Mononuclear cell (primary cell): ENCODE measurements at regions not wholly inside any gene's neighbourhood (a gene's known extent, or its start where the extent isn't known, plus 50 kb on each side); places are given as distances from the start of the nearest gene placed in this dataset.

ENCODE experiments used
- H3K27me3 ChIP-seq: 2 replicates; pipeline ENCODE4 v1.6.0; 2011; ENCODE audit warnings: low read length, control low read depth; ENCODE audit not compliant: insufficient read depth
- H3K4me1 ChIP-seq: 2 replicates; pipeline ENCODE4 v1.5.1; 2011; ENCODE audit warnings: mild to moderate bottlenecking, low read length, control low read depth; ENCODE audit not compliant: insufficient read depth
- H3K4me3 ChIP-seq: 2 replicates; pipeline ENCODE4 v1.5.1; 2011; ENCODE audit warnings: mild to moderate bottlenecking, low read length, moderate library complexity
- H3K9me3 ChIP-seq: 2 replicates; pipeline ENCODE4 v1.5.1; 2011; ENCODE audit warnings: low read depth, mild to moderate bottlenecking, control low read depth, low read length

DNA sequence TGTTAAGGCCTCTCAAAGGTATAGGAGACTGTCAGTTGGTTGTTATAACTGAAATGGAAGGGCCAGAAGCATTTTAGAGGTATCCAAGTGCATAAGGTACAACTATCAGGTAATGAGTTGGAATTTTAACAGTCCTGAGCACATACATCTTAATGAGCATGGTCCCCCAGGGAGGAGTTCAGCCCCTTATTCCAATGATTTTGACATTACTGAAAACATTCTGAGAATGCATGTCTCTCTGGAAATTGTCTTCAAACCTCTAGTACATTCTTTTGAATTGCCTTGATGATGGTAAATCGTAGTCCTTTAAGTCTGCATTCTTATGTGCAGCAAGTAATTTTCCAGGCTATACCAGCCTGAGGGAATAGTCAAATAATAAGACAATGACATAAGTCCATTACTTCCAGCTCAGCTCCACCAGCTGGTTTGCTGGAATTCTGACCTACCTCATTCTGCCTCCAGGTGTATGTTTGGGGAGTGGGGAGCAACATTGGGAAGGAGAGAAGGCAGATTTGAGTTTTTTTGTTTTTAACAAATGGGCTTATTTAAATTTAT is 239.2 kb downstream of the MSRB3 start:
- Histone ChIP-seq H3K4me3 (no peak overlapping the region), H3K4me1 (no peaks in the 10 kb centered on the region), H3K9me3 (no peaks in the 10 kb centered on the region), H3K27me3 (no peaks in the 10 kb centered on the region)

DNA sequence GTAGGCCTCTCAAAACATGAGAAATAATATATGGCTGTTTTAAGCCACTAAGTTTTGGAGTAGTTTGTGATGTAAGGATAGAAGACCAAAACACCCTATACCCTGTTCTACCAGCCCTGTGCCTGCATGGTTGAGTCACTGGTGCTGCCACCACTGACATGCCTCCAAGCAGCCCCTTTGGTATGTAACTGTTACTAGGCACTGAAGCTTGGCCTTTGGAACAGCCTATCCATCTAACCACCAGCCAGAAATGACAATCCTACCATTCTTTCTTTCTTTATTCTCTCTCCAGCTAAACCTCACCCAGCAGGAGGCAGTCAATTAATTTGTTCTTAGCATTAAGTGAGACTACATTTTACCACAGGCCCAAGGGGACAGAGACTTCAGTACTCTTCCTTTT is 240.3 kb downstream of the MSRB3 start:
- no peaks in the 10 kb centered on the region for H3K9me3 ChIP-seq
- no peaks in the 10 kb centered on the region for H3K27me3 ChIP-seq
- no peaks in the 10 kb centered on the region for H3K4me1 ChIP-seq
- no peak overlapping the region for H3K4me3 ChIP-seq

- no peaks in the 10 kb centered on the region for H3K9me3 ChIP-seq
- H3K27me3 ChIP-seq = no peaks in the 10 kb centered on the region
- H3K4me1 ChIP-seq = no peaks in the 10 kb centered on the region
- no peak overlapping the region for H3K4me3 ChIP-seq
Measured at GRCh38 chr12:65520658-65521057, 242.2 kb downstream of the MSRB3 start.

DNA sequence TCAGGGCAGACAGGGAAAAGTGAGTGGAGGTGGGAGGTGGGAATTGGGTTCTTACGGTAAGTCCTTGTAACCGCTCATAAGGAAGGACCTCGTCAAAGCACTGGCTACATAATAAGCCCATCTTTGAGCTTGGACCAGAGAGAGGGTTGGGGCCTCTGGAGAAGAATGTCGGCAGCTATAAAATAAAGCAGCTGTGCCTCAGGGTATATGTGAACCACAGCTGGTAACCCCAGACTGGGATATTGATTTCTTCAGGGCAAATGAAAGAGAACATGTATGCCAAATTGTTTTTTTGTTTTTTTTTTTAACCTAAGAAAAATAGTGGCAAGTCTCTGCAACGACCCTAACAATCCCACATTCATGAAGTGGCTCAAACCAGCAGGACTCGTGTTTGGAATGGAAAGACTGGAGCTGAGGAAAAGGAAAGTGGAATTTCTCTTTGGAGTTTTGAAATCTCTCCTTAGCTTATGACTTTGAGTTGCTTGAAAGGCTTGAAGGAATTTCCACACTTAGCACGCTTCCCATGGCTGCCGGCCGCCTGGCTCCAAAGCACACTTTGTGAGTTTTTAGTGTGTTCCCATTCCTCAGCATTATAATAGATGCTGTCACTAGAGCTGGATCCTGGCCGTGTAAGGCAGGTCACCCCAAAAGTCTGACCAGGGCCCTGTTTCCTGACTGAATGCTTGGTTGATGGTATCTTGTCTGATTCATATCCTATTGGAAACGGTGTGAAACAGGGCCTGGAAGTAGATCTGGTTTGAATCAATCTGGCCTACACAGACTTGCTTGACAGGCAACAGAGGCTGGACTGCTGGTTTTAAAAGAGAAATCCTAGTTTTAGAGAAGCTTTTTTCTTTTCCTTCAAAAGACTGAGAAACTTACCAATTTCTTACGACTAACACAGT is 244.7 kb downstream of the MSRB3 start:
- H3K27me3 ChIP-seq = no peaks in the 10 kb centered on the region
- H3K4me3 ChIP-seq = no peak overlapping the region
- H3K9me3 ChIP-seq = no peaks in the 10 kb centered on the region
- H3K4me1 ChIP-seq = no peaks in the 10 kb centered on the region

DNA sequence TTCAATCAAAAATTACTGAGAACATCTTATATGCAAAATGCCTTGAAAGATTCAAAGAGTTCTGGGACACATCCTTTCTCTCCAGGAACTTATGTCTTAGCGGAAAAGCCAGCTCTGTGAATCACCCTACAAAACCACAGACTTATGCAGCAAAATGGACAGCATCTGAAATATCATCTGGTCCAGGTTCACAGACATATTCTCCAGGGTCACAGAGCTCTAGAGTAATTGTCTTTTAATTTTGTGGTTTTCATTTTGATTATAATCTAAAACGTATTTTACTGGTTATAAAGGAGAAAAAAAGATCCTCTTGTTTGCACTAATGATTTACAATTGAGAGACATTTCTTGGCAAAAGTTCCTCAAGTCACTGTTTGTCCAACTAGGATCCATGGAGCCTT is 246.2 kb downstream of the MSRB3 start:
- Histone ChIP-seq H3K27me3 (no peaks in the 10 kb centered on the region), H3K4me3 (no peak overlapping the region), H3K4me1 (no peaks in the 10 kb centered on the region), H3K9me3 (no peaks in the 10 kb centered on the region)

DNA sequence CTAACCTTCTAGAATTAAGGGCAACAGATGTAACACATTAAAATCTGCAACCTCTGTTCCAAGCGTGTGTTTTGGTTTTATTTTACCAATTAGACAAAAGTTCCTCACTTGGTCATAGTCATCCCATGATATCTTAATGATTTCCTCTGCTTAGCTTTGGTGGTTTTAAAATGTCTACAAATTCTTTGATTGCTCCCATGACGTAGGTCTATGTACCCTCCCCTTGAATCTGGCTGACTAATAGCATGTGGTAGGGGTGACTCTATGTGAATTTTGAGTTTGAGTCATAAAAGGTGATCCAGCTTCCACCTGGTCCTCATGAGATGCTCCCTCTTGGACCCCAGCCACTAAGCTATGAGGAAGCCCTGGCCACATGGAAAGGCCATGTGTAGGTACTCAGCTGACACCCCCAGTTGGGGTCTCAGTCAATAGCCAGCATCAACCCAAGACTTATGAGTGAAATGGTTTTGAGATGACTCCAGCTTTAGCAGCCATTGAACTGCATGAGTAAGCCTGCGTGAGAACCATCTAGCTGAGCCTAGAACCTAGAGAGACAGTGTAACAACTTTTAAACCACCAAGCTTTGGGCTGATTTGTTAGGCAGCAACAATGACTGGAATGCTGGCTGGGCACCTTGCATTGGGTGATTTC is 247.1 kb downstream of the MSRB3 start:
- no peaks in the 10 kb centered on the region for H3K4me1 ChIP-seq
- no peak overlapping the region for H3K4me3 ChIP-seq
- no peaks in the 10 kb centered on the region for H3K9me3 ChIP-seq
- H3K27me3 ChIP-seq = no peaks in the 10 kb centered on the region

DNA sequence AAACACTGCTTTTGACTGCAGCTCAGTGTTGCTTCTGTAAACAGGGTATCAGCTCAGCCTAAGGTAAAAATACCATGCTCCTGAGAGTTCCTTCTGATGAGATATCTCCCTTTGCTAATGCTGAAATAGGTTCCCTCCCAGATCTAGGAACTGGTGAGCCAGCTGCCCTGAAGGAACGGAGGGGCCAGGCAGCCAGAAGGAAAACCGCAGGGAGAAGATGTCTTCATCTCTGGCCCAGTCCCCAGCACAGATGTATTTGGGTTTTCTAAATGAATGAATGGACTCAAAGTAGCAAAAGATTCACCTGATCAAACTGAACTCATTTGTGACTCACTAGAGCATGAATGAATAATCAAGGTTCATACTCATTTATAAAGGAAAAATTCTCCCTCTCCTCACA is 247.8 kb downstream of the MSRB3 start:
- Histone ChIP-seq H3K4me3 (no peak overlapping the region), H3K27me3 (no peaks in the 10 kb centered on the region), H3K9me3 (no peaks in the 10 kb centered on the region), H3K4me1 (no peaks in the 10 kb centered on the region)

DNA sequence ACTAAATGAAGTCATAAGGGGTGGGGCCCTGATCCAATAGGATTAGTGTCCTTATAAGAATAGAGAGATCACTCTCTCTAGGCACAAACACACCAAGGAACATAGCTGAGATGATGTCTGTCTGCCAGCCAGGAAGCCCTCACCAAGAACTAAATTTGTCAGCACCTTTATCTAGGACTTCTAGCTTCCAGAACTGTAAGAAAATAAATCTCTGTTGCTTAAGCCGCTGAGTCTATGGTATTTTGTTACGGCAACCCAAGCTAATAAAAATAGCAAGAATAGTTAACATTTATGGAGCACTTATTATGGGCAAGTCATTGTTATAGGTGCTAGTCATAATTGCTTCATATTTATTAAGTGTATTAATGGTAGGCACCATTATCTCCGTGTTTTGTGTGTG is 249.6 kb downstream of the MSRB3 start:
- Histone ChIP-seq H3K4me1 (no peaks in the 10 kb centered on the region), H3K27me3 (no peaks in the 10 kb centered on the region), H3K4me3 (no peak overlapping the region), H3K9me3 (no peaks in the 10 kb centered on the region)

DNA sequence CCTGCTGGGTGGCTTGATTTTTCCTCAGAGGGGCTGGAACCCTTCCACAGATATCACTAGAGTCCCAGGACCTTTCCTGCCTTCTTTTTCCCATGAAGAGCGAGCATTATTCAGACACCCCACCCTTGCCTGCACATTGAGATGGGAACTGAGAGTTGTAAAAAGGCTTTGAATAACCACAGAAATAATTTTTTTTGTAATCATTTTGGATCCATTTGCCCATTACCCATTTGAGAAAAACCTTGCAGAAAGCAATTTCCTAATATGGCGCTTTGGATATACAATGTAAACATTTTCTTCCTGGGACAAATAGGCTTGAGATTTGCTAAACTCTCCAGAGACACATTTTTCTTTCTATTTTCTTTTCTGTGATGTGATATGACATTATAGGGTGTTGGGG is 250.6 kb downstream of the MSRB3 start:
- H3K9me3 ChIP-seq = no peaks in the 10 kb centered on the region
- no peaks in the 10 kb centered on the region for H3K27me3 ChIP-seq
- no peaks in the 10 kb centered on the region for H3K4me1 ChIP-seq
- no peak overlapping the region for H3K4me3 ChIP-seq

GRCh38 chr12:65529771-65530435 is 251.4 kb downstream of the MSRB3 start:
- Histone ChIP-seq H3K4me1 (no peaks in the 10 kb centered on the region), H3K9me3 (no peaks in the 10 kb centered on the region), H3K27me3 (no peaks in the 10 kb centered on the region), H3K4me3 (no peak overlapping the region)

DNA sequence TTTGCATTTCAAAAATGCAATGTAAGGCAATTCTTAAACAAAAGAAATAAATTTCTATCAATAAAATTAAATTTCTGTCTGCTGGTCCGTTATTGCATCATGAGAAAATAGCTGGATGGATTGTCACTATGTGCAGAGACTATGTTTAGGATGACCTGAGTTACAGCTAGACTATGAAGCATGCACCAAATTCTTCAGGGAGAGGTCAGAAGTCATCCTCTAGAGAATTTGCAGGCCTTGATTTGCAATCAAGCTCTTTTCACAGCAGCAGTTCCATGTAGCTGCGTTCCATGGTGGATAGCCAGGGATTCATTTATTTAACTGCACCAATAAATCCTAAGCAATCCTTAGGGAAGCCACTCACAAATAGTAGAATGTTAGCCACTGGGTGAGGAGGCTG is 253.7 kb downstream of the MSRB3 start:
- H3K4me3 ChIP-seq = no peak overlapping the region
- H3K27me3 ChIP-seq = no peaks in the 10 kb centered on the region
- H3K4me1 ChIP-seq = no peaks in the 10 kb centered on the region
- no peaks in the 10 kb centered on the region for H3K9me3 ChIP-seq

- Histone ChIP-seq H3K4me3 (no peak overlapping the region), H3K27me3 (no peaks in the 10 kb centered on the region), H3K9me3 (no peaks in the 10 kb centered on the region), H3K4me1 (no peaks in the 10 kb centered on the region)
Measured at GRCh38 chr12:65532764-65533163, 254.3 kb downstream of the MSRB3 start.

- H3K4me1 ChIP-seq = no peaks in the 10 kb centered on the region
- no peaks in the 10 kb centered on the region for H3K9me3 ChIP-seq
- no peaks in the 10 kb centered on the region for H3K27me3 ChIP-seq
- H3K4me3 ChIP-seq = no peak overlapping the region
Measured at GRCh38 chr12:65533177-65533883, 254.8 kb downstream of the MSRB3 start.

- no peaks in the 10 kb centered on the region for H3K4me1 ChIP-seq
- H3K4me3 ChIP-seq = no peak overlapping the region
- H3K9me3 ChIP-seq = peaks cover under 1% of the 10 kb centered on the region
- H3K27me3 ChIP-seq = no peaks in the 10 kb centered on the region
Measured at GRCh38 chr12:65534238-65534841, 255.9 kb downstream of the MSRB3 start.
